IgD-negative memory B cell (primary cell): ENCODE measurements at regions not wholly inside any gene's neighbourhood (a gene's known extent, or its start where the extent isn't known, plus 50 kb on each side); places are given as distances from the start of the nearest gene placed in this dataset.

ENCODE experiments used
- H3K27ac Mint-ChIP-seq, 3 donors: one replicate each; pipeline ENCODE4 v1.8.0; 2020 to 2022; ENCODE audit warnings: mild to moderate bottlenecking in 3 of 3, mixed read lengths in 3 of 3, moderate library complexity in 1 of 3
- H3K27me3 Mint-ChIP-seq: one replicate; pipeline ENCODE4 v1.8.0; 2021; ENCODE audit warnings: mixed read lengths
- H3K36me3 Mint-ChIP-seq: one replicate; pipeline ENCODE4 v1.8.0; 2020; ENCODE audit warnings: mild to moderate bottlenecking, mixed read lengths
- H3K4me1 Mint-ChIP-seq, 3 donors: one replicate each; pipeline ENCODE4 v1.8.0; 2020 to 2022; ENCODE audit warnings: mixed read lengths in 3 of 3, mild to moderate bottlenecking in 1 of 3
- H3K4me3 Mint-ChIP-seq, 4 donors: one replicate each; pipeline ENCODE4 v1.8.0; 2020 to 2022; ENCODE audit warnings: mild to moderate bottlenecking in 4 of 4, mixed read lengths in 4 of 4, moderate library complexity in 3 of 4
- H3K9me3 Mint-ChIP-seq, 3 donors: one replicate each; pipeline ENCODE4 v1.8.0; 2020 to 2021; ENCODE audit warnings: mixed read lengths in 3 of 3, mild to moderate bottlenecking in 1 of 3

- Mint-ChIP-seq H3K4me3 (no peak overlapping the region), H3K27me3 (no peaks in the 10 kb centered on the region), H3K9me3 (peaks cover 3 to 13% (median 3%) of the 10 kb centered on the region in 3 donors), H3K4me1 (no peaks in the 10 kb centered on the region), H3K36me3 (no peaks in the 10 kb centered on the region), H3K27ac (no peak overlapping the region)
Observed at GRCh38 chr14:81963846-81964245, 430.2 kb upstream of the SEL1L start.

DNA sequence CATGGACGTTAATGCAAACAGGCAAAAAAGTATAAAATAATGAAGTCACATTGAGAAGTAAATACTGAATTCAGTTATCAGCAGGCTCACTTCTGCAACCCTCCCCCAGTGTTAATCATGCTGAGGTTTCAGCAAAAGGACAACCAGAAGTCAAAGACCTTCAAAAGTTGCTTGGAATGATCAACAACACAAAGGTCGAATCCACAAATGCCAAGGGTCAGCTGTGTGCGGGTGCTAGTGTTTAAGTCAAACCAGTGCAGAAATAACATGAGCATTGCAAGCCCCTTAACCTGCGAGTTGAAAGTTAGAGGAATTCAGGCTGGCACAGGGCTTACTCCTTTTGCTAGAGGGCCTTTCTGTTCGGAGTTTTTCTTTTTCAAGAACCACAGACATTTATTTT lies 436.7 kb upstream of the SEL1L start:
- no peak overlapping the region for H3K27ac Mint-ChIP-seq
- H3K4me3 Mint-ChIP-seq: no peak overlapping the region
- H3K27me3 Mint-ChIP-seq: no peaks in the 10 kb centered on the region
- H3K9me3 Mint-ChIP-seq: peaks cover 3 to 34% (median 5%) of the 10 kb centered on the region in 3 donors
- H3K4me1 Mint-ChIP-seq: no peaks in the 10 kb centered on the region
- no peaks in the 10 kb centered on the region for H3K36me3 Mint-ChIP-seq

DNA sequence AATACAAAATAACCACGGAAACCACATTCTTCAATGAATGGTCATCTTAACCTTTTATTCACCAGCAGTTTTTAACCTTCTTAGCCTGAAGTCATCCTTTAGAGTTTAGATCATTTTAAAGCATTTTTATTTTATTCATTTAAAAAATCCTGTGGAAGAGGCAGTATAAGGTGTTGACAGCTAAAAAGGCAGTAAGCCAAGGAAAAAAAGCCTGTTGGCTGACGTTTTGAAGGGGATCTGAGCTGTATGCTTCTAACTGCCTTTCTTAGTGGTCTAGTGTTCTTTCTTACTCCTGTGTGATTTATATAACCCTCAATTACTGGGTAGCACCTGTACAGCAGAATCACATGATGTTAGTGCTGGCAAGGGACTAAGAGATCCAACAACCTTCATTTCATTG lies 438.3 kb upstream of the SEL1L start:
- Mint-ChIP-seq H3K36me3 (no peaks in the 10 kb centered on the region), H3K9me3 (peaks cover 3 to 30% (median 5%) of the 10 kb centered on the region in 3 donors), H3K27me3 (no peaks in the 10 kb centered on the region), H3K4me3 (no peak overlapping the region), H3K4me1 (no peaks in the 10 kb centered on the region), H3K27ac (no peak overlapping the region)

DNA sequence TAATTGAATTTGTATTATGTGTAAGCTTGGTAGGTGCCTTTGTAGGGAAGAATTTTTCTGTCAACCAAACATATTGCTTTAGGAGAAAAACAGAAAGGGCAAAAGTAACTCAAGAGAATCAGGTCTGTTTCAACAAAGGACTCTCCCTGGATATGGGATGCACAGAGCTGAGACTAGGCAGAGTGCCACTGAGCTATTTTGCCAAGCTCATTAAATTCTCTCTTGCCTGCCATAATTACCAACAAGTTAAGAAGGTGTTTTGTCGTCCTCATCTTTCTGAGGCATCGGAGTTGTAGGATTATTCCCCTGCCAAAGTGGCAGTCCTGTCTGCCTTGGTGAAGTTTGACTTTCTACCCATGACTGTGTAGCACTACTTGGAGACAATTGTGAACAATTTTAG lies 438.9 kb upstream of the SEL1L start:
- Mint-ChIP-seq H3K27ac (no peak overlapping the region), H3K9me3 (peaks cover 3 to 23% (median 5%) of the 10 kb centered on the region in 3 donors), H3K4me1 (no peaks in the 10 kb centered on the region), H3K36me3 (no peaks in the 10 kb centered on the region), H3K27me3 (no peaks in the 10 kb centered on the region), H3K4me3 (no peak overlapping the region)

GRCh38 chr14:81974543-81974942 lies 440.9 kb upstream of the SEL1L start:
- no peak overlapping the region for H3K4me3 Mint-ChIP-seq
- H3K27me3 Mint-ChIP-seq: no peaks in the 10 kb centered on the region
- H3K27ac Mint-ChIP-seq: no peak overlapping the region
- peaks cover 2 to 15% (median 5%) of the 10 kb centered on the region in 3 donors for H3K9me3 Mint-ChIP-seq
- no peaks in the 10 kb centered on the region for H3K36me3 Mint-ChIP-seq
- H3K4me1 Mint-ChIP-seq: no peaks in the 10 kb centered on the region

DNA sequence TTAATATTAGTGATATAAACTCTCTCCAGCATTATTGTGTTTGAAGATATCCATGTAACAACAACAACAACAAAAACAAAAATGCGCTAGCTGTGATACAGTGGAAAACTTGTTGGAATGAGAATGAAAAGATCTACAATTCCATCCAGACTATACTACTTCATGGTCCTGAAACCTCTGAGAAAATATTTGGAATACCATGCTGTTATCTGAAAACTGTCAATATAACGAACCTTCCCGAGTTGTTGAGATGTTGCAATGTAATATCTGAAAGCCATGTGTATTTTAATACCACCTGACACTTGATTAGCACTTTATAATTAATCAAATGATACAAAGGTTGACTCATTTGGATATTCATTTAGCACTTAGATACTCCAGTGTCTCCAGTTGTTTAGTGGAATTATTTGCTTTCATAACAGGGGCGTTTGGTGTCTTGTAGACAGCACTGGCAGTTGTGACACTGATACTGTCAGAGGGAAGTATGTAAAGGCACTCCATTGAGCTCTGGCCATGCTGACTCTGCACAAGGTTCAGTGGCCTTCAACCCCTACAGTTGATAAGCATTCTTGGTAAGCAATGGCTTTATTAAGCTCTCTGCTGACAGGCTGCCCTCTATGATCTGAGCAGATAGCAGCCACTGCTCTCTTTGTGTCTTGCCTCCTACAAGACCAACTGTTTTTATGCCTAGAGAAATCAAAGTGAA lies 447.1 kb upstream of the SEL1L start:
- Mint-ChIP-seq H3K9me3 (peaks cover 0 to 2% (median 0%) of the 10 kb centered on the region in 3 donors), H3K36me3 (no peaks in the 10 kb centered on the region), H3K27me3 (no peaks in the 10 kb centered on the region), H3K4me1 (no peaks in the 10 kb centered on the region), H3K27ac (no peak overlapping the region), H3K4me3 (no peak overlapping the region)

DNA sequence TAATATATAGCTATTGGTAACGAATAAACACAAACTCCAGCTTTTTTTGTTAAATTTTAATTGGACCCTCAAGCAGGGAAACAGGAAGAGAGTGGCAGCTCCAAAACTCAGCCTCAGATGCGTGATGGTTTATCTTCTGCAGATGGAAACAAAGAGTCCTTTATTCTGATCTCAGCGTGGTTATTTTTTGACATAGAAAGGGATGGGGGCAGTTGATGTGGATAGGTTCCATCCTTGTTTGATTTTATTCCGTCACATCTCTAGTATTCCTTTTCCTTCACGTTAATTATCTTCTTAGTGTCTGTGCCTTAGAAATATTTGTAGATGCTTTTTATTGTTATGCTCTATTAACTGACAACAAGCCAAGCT lies 447.6 kb upstream of the SEL1L start:
- Mint-ChIP-seq H3K4me3 (no peak overlapping the region), H3K9me3 (peaks cover 0 to 2% (median 0%) of the 10 kb centered on the region in 3 donors), H3K27ac (no peak overlapping the region), H3K36me3 (no peaks in the 10 kb centered on the region), H3K27me3 (no peaks in the 10 kb centered on the region), H3K4me1 (no peaks in the 10 kb centered on the region)

DNA sequence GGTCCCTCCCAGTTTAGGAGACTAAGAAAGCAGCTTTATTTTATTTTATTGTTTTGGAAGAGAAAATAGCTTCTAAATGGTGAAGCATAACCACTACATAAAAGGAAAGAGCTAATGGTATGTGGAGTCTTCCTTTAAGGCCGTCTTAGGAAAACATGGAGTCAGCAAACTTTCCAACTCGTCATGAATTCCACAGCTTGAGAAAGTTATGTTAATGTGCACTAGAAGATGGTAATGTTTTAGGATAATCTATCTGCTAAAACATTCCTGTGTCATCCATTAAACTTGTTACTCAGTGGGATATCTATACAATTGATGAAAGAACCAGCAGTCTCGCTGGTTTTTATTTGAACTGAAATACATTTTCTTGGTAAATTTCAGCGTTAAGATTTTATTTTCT lies 448.4 kb upstream of the SEL1L start:
- Mint-ChIP-seq H3K4me3 (no peak overlapping the region), H3K36me3 (no peaks in the 10 kb centered on the region), H3K4me1 (no peaks in the 10 kb centered on the region), H3K9me3 (peaks cover 0 to 2% (median 0%) of the 10 kb centered on the region in 3 donors), H3K27ac (no peak overlapping the region), H3K27me3 (no peaks in the 10 kb centered on the region)

DNA sequence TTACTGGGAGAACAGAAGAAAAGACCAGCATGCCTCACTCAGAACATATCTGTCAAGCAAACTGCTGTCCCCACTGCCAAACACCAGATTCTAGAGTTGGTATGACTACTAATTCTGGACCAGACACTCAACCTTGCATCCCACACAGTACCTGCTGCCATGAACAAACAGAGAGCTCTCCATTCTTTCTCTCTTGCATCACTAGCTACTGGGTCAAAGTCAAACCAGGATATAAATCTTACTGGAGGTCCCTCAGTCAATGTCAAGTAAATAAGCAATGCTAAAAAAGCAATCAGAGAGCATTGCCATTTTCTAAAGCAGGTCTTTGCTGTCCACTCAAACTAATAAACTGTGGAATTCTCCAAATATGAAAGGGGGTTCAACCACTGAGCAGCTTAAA lies 452.4 kb upstream of the SEL1L start:
- Mint-ChIP-seq H3K36me3 (no peaks in the 10 kb centered on the region), H3K27ac (no peak overlapping the region), H3K4me1 (no peaks in the 10 kb centered on the region), H3K27me3 (no peaks in the 10 kb centered on the region), H3K9me3 (peaks cover 0 to 2% (median 0%) of the 10 kb centered on the region in 3 donors), H3K4me3 (no peak overlapping the region)

- Mint-ChIP-seq H3K27me3 (no peaks in the 10 kb centered on the region), H3K36me3 (no peaks in the 10 kb centered on the region)
Observed at GRCh38 chr14:81989211-81989610, 455.6 kb upstream of the SEL1L start.

DNA sequence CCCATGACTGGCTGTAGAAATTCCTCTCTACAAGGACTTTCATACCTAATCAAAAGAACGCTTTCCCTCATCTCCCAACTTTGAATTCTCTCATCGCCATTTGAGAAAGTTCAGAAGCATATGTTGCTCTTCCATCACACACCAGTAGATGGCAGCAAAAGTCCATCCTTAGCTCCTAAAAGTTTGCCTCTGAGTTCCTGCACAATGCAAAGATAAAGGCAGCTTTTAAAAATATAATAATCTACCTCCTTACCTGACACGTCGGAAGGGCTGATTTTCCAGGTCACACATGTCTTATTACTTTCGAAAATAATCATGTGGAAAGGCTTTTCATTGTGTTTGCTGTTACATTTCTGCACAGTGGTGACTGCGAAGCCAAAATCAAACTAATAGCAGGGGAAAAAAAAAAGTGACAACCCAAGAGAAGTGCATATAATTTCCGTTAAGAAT lies 456.7 kb upstream of the SEL1L start:
- Mint-ChIP-seq H3K4me1 (peaks cover 0 to 2% (median 1%) of the 10 kb centered on the region in 3 donors), H3K27me3 (no peaks in the 10 kb centered on the region), H3K36me3 (no peaks in the 10 kb centered on the region), H3K9me3 (no peaks in the 10 kb centered on the region), H3K4me3 (no peak overlapping the region), H3K27ac (no peak overlapping the region)

More at GRCh38 chr14:81989211-81989610, 455.6 kb upstream of the SEL1L start:
- no peak overlapping the region for H3K4me3 Mint-ChIP-seq
- no peaks in the 10 kb centered on the region for H3K9me3 Mint-ChIP-seq
- no peak overlapping the region for H3K27ac Mint-ChIP-seq
- H3K4me1 Mint-ChIP-seq: peaks cover 0 to 2% (median 1%) of the 10 kb centered on the region in 3 donors

DNA sequence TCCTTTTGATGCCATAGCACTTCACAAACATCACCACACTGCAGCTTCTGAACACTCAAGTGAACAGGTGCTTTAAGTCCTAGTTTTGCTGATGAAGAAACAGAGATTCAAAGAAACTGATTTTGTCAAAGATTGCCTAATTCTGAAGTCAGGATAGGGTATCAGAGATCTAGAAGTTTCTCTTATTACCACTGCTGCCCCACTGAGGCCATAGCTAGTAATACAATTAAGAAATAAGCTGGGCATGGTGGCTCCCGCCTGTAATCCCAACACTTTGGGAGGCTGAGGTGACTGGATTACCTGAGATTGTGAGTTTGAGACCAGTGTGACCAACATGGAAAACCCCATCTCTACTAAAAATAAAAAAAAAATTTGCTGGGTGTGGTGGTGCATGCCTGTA lies 458.3 kb upstream of the SEL1L start:
- Mint-ChIP-seq H3K4me3 (no peak overlapping the region), H3K4me1 (peaks cover 0 to 2% (median 1%) of the 10 kb centered on the region in 3 donors), H3K9me3 (peaks cover 0 to 4% (median 0%) of the 10 kb centered on the region in 3 donors), H3K27ac (no peak overlapping the region), H3K36me3 (no peaks in the 10 kb centered on the region), H3K27me3 (no peaks in the 10 kb centered on the region)

- Mint-ChIP-seq H3K4me1 (peaks cover 0 to 2% (median 1%) of the 10 kb centered on the region in 3 donors), H3K9me3 (peaks cover 0 to 4% (median 0%) of the 10 kb centered on the region in 3 donors), H3K4me3 (no peak overlapping the region), H3K27me3 (no peaks in the 10 kb centered on the region), H3K36me3 (no peaks in the 10 kb centered on the region), H3K27ac (no peak overlapping the region)
Observed at GRCh38 chr14:81993432-81993831, 459.8 kb upstream of the SEL1L start.

- H3K36me3 Mint-ChIP-seq: no peaks in the 10 kb centered on the region
- peaks cover 0 to 9% (median 5%) of the 10 kb centered on the region in 3 donors for H3K9me3 Mint-ChIP-seq
- H3K4me1 Mint-ChIP-seq: no peaks in the 10 kb centered on the region
- H3K27me3 Mint-ChIP-seq: no peaks in the 10 kb centered on the region
- no peak overlapping the region for H3K4me3 Mint-ChIP-seq
- H3K27ac Mint-ChIP-seq: no peak overlapping the region
Observed at GRCh38 chr14:82003426-82003825, 469.8 kb upstream of the SEL1L start.

DNA sequence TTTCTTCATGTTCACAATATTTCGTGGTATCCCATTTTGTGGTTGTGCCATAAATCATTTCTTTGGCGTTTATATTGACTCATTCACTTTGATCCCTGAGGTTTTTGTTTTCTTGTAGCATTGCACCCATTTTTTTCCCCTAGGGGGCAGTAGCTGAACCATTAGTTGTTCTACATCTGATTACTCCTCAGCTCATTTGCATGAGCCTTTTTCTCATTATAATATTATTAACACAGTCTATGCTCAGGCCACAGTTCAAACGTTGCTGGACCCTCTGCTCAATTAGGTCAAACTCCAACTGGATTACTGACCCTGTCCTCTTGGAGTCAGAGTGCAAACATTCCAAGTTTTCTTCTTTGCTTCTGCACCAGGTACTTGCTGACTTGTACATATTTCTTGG lies 475.4 kb upstream of the SEL1L start:
- no peaks in the 10 kb centered on the region for H3K4me1 Mint-ChIP-seq
- H3K27ac Mint-ChIP-seq: no peak overlapping the region
- H3K4me3 Mint-ChIP-seq: no peak overlapping the region
- H3K36me3 Mint-ChIP-seq: no peaks in the 10 kb centered on the region
- no peaks in the 10 kb centered on the region for H3K27me3 Mint-ChIP-seq
- H3K9me3 Mint-ChIP-seq: peaks cover 1 to 20% (median 15%) of the 10 kb centered on the region in 3 donors

- no peaks in the 10 kb centered on the region for H3K36me3 Mint-ChIP-seq
- no peak overlapping the region for H3K27ac Mint-ChIP-seq
- H3K4me1 Mint-ChIP-seq: no peaks in the 10 kb centered on the region
- peaks cover 3 to 21% (median 20%) of the 10 kb centered on the region in 3 donors for H3K9me3 Mint-ChIP-seq
- no peaks in the 10 kb centered on the region for H3K27me3 Mint-ChIP-seq
- no peak overlapping the region for H3K4me3 Mint-ChIP-seq
Observed at GRCh38 chr14:82009993-82010392, 476.3 kb upstream of the SEL1L start.
